DND-41 (cell line): ENCODE measurements at regions not wholly inside any gene's neighbourhood (a gene's known extent, or its start where the extent isn't known, plus 50 kb on each side); places are given as distances from the start of the nearest gene placed in this dataset.

Source experiments
- ATAC-seq: fragments of 200-7000 bp; cut with Tn5 transposase; 3 replicates; pipeline ENCODE4 v1.9.1; 2021; ENCODE audit warnings: low read depth; ENCODE audit not compliant: insufficient read depth
- DNase-seq: peaks from one replicate; pipeline ENCODE4 v3.0.0-alpha.2; 2020
- H2AFZ ChIP-seq: 2 replicates; pipeline ENCODE4 v1.6.0; 2012; ENCODE audit warnings: low read depth, low read length
- H3K27ac ChIP-seq: 2 replicates; pipeline ENCODE4 v1.5.1; 2012; ENCODE audit warnings: low read length, inconsistent platforms
- H3K27me3 ChIP-seq: fragments of 200-600 bp; sonication (generic); 2 replicates; pipeline ENCODE4 v1.6.0; 2012; ENCODE audit warnings: low read length, mild to moderate bottlenecking, inconsistent platforms; ENCODE audit not compliant: insufficient read depth, poor library complexity
- H3K36me3 ChIP-seq: 2 replicates; pipeline ENCODE4 v1.5.1; 2012; ENCODE audit warnings: low read length, inconsistent platforms; ENCODE audit not compliant: insufficient read depth
- H3K4me1 ChIP-seq: 2 replicates; pipeline ENCODE4 v1.5.1; 2012; ENCODE audit warnings: mild to moderate bottlenecking, low read length; ENCODE audit not compliant: insufficient read depth
- H3K4me2 ChIP-seq: 2 replicates; pipeline ENCODE4 v1.6.0; 2012; ENCODE audit warnings: mild to moderate bottlenecking, moderate library complexity, low read length, inconsistent platforms; ENCODE audit not compliant: insufficient read depth
- H3K4me3 ChIP-seq, 2 experiments: fragments of 200-600 bp in 1 of 2; shearing (Covaris generic) in 1 of 2; 2 replicates each; pipeline ENCODE4 v1.5.1; 2012 to 2016; ENCODE audit warnings: inconsistent platforms in 2 of 2, low read length in 2 of 2, mild to moderate bottlenecking in 2 of 2, low read depth in 1 of 2, moderate library complexity in 1 of 2
- H3K79me2 ChIP-seq: 2 replicates; pipeline ENCODE4 v1.6.0; 2012; ENCODE audit warnings: low read length, inconsistent platforms; ENCODE audit not compliant: insufficient read depth
- H3K9ac ChIP-seq: 2 replicates; pipeline ENCODE4 v1.6.0; 2012; ENCODE audit warnings: low read depth, mild to moderate bottlenecking, inconsistent platforms, low read length, moderate library complexity
- H3K9me3 ChIP-seq: 2 replicates; pipeline ENCODE4 v1.5.1; 2012; ENCODE audit warnings: low read length, moderate library complexity, mild to moderate bottlenecking, inconsistent platforms; ENCODE audit not compliant: insufficient read depth, severe bottlenecking
- H4K20me1 ChIP-seq: 2 replicates; pipeline ENCODE4 v1.6.0; 2012; ENCODE audit warnings: low read length; ENCODE audit not compliant: insufficient read depth
- CTCF ChIP-seq: IDR thresholded peaks from 2 replicates; pipeline ENCODE4 v1.5.1; 2012; ENCODE audit warnings: borderline replicate concordance, low read length, moderate library complexity, mild to moderate bottlenecking; ENCODE audit not compliant: poor library complexity, severe bottlenecking; ENCODE audit errors: extremely low read depth
- EZH2 ChIP-seq: IDR thresholded peaks from 3 replicates; pipeline ENCODE4 v1.6.1; 2012; ENCODE audit warnings: borderline replicate concordance, low read depth, mild to moderate bottlenecking, moderate library complexity, low read length, inconsistent platforms; ENCODE audit not compliant: severe bottlenecking

GRCh38 chr20:56989516-56989915 is 276.9 kb downstream of the BMP7 start:
- Histone ChIP-seq H3K36me3 (no peaks in the 10 kb centered on the region), H3K9ac (no peak overlapping the region), H3K9me3 (peaks cover 4% of the 10 kb centered on the region), H3K79me2 (no peaks in the 10 kb centered on the region), H3K4me2 (no peak overlapping the region), H3K27me3 (peaks cover 8% of the 10 kb centered on the region), H4K20me1 (no peaks in the 10 kb centered on the region), H3K4me1 (no peaks in the 10 kb centered on the region), H3K27ac (no peak overlapping the region), H3K4me3 (no peak overlapping the region), H2AFZ (no peak overlapping the region)
- TF ChIP-seq CTCF: no peak
- no peak for TF ChIP-seq EZH2
- no peak for ATAC-seq
- DNase-seq: no peak

- no peak overlapping the region for H3K4me2 ChIP-seq
- no peaks in the 10 kb centered on the region for H3K36me3 ChIP-seq
- H3K9me3 ChIP-seq: peaks cover 2% of the 10 kb centered on the region
- H3K4me3 ChIP-seq: no peak overlapping the region
- DNase-seq: no peak
- no peak overlapping the region for H3K9ac ChIP-seq
- no peaks in the 10 kb centered on the region for H4K20me1 ChIP-seq
- no peak for TF ChIP-seq EZH2
- no peak for TF ChIP-seq CTCF
- ATAC-seq: no peak
- H3K79me2 ChIP-seq: no peaks in the 10 kb centered on the region
- H3K27ac ChIP-seq: no peak overlapping the region
- H3K27me3 ChIP-seq: peaks cover 8% of the 10 kb centered on the region
- no peak overlapping the region for H2AFZ ChIP-seq
- no peaks in the 10 kb centered on the region for H3K4me1 ChIP-seq
Measured at GRCh38 chr20:56993020-56993559, 273.4 kb downstream of the BMP7 start.

GRCh38 chr20:56994006-56994405 is 272.4 kb downstream of the BMP7 start:
- Histone ChIP-seq H3K4me3 (no peak overlapping the region), H3K27me3 (peaks cover 8% of the 10 kb centered on the region), H3K9ac (no peak overlapping the region), H4K20me1 (no peaks in the 10 kb centered on the region), H3K4me2 (no peak overlapping the region), H3K79me2 (no peaks in the 10 kb centered on the region), H3K36me3 (no peaks in the 10 kb centered on the region), H3K4me1 (no peaks in the 10 kb centered on the region), H3K27ac (no peak overlapping the region), H2AFZ (no peak overlapping the region), H3K9me3 (peaks cover 11% of the 10 kb centered on the region)
- no peak for ATAC-seq
- DNase-seq: no peak
- TF ChIP-seq CTCF (no peak), EZH2 (no peak)

GRCh38 chr20:56995149-56995548 is 271.3 kb downstream of the BMP7 start:
- H3K4me3 ChIP-seq: no peak overlapping the region
- H3K4me2 ChIP-seq: no peak overlapping the region
- H4K20me1 ChIP-seq: no peaks in the 10 kb centered on the region
- no peak overlapping the region for H3K27ac ChIP-seq
- no peak for TF ChIP-seq CTCF
- no peak for TF ChIP-seq EZH2
- no peaks in the 10 kb centered on the region for H3K4me1 ChIP-seq
- DNase-seq (no peak), ATAC-seq (no peak)
- peaks cover 8% of the 10 kb centered on the region for H3K27me3 ChIP-seq
- no peaks in the 10 kb centered on the region for H3K79me2 ChIP-seq
- peaks cover 12% of the 10 kb centered on the region for H3K9me3 ChIP-seq
- no peak overlapping the region for H2AFZ ChIP-seq
- no peak overlapping the region for H3K9ac ChIP-seq
- no peaks in the 10 kb centered on the region for H3K36me3 ChIP-seq
